GM21390 (cell line): ENCODE measurements at regions not wholly inside any gene's neighbourhood (a gene's known extent, or its start where the extent isn't known, plus 50 kb on each side); places are given as distances from the start of the nearest gene placed in this dataset.
"Not testable (repeated sequence)": the region's sequence is repeated elsewhere in the genome, so short reads cannot be mapped to it uniquely, and the experiment has no call there.

ENCODE experiments used
- ATAC-seq: cut with Tn5 transposase; IDR thresholded peaks from one replicate; pipeline ENCODE4 v1.9.1; 2021; ENCODE audit not compliant: unreplicated experiment

- ATAC-seq, result peak; percentile 96
Observed at GRCh38 chr3:153221748-153222162, 59.7 kb downstream of the RAP2B start.

DNA sequence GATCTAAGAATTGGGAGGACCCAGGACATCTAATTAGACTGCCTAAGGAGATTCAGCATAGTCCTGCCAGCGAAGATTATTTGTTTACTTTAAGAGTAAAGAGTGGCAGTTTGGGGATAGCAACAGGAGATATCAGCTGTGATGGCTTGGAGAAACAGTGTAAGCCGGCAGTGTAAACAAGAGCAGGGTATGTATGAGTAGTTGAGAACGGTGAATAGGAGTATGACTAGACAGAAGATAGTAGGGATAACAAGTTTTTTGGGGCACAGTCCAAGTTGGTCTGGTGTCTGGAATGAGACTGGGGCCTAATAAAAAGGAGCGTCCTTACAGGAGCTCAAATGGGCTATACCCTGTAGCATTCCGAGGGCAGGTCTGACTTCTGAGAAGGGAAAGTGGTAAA, 64.9 kb downstream of the RAP2B start:
- not testable (repeated sequence) for ATAC-seq

GRCh38 chr3:153230427-153230826, 68.4 kb downstream of the RAP2B start:
- ATAC-seq, result not testable (repeated sequence)

- ATAC-seq, result not testable (repeated sequence)
Observed at GRCh38 chr3:153231245-153231644, 69.2 kb downstream of the RAP2B start.

GRCh38 chr3:153232050-153232752, 70.2 kb downstream of the RAP2B start:
- ATAC-seq, result not testable (repeated sequence)

DNA sequence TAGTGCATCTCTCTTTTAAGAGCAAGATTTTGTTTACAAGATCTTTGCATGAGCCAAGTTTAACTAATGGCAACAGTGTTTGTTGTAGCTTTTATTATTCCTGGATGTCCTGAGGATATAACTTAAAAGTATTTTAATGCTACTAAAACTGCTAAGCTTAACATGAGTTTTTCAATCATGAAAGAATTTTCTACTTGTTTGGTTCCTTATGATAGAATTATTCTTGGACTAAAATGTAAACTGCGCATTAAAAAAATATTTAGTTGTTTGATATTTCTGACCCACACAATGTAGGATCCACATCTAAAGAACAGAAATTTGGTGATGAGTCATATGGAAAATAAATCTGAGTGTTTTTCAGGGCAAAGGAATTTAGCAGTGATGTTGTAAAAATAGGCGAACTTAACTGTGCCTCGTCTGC, 70.8 kb downstream of the RAP2B start:
- no peak for ATAC-seq

- ATAC-seq, result no peak
Observed at GRCh38 chr3:153233986-153234385, 72.0 kb downstream of the RAP2B start.

DNA sequence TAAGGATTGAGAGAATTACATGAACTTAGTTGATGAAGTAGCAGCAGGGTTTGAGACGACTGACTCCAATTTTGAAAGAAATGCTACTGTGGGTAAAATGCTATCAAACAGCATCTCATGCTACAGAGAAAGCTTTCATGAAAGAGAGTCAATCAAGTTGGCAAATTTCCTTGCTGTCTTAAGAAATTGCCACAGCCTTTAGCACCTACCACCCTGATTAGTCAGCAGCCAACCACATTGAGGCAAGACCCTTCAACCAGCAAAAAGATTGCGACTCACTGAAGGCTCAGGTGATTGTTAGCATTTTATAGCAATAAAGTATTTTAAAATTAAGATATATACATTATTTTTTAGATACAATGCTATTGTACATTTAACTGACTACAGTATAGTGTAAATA, 80.9 kb downstream of the RAP2B start:
- ATAC-seq, result no peak

DNA sequence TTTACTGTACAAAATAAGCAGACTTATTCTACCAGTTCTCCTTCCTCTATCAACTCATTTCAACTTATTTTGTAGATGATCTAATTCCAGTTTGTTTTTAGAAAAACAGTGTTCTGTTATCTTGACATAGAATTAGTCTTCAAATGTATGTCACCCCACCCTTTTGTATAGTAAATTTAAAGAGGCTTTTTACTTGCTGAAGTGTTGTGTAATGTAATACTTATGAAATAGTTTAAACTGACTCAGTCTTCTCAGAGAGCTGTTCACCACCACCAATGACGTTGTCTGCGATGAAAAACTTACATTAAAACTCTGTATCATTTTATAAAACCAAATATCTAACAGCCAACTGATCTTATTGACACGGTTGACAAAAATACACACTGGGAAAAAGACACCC, 82.9 kb downstream of the RAP2B start:
- no peak for ATAC-seq

DNA sequence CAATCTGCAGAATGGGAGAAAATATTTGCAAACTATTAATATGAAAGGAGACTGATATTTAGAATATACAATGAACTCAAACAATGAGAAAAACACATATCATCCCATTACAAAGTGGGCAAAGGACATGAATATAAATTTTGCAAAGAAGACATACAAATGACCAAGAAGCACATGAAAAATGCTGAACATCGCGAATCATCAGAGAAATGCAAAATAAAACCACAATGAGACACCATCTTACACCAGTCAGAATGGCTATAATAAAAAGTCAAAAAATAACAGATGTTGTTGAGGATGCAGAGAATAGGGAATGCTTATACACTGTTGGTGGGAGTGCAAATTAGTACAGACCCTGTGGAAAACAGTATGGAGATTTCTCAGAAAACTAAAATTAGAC, 83.6 kb downstream of the RAP2B start:
- no peak for ATAC-seq

- ATAC-seq, result no peak
Observed at GRCh38 chr3:153246331-153246730, 84.3 kb downstream of the RAP2B start.

- no peak for ATAC-seq
Observed at GRCh38 chr3:153246806-153247205, 84.8 kb downstream of the RAP2B start.

DNA sequence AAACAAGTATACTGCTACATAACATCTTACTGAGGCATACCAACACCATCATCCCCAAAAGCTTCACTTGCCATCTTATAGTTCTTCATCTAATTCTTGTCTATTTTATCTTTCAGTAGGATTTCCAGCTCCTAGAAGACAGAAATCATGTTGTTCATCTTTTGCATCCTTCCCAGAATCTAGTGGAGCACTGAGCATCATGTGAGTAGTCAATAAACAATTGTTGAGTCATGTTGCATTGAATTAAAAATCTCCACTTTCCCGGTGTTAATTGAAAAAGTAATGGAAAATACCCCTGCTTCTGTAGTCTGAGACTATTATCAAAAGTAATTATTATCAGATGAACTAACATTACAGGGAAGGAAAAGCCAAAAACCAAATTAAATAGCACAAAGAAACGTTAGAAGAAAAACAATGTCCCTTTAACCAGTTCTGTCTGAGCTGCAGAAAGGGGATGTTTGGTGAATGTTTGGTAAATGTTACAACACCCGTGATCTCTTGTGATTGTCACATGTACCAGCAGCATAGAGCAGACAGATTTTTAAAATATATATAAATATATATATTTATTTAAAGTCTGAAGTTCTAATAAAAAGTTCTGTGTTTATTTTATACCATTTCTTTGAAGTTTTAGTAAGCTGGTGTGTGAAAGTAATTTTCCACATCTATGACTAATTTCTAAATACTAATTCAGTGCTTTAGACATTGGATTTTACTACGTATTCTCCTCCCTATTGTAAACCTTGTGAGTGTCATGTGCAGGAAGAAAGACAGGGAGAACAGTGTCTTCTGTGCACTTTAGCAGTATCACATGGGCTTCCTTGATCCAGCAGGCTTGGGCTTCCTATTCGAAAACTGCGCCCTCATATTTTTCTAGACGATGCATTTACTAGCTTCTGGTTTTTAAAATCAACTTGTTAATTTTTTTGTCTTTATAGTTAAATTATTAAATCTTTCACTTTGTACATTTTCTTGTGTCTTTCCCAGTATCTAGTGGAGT, 85.6 kb downstream of the RAP2B start:
- ATAC-seq, result no peak

DNA sequence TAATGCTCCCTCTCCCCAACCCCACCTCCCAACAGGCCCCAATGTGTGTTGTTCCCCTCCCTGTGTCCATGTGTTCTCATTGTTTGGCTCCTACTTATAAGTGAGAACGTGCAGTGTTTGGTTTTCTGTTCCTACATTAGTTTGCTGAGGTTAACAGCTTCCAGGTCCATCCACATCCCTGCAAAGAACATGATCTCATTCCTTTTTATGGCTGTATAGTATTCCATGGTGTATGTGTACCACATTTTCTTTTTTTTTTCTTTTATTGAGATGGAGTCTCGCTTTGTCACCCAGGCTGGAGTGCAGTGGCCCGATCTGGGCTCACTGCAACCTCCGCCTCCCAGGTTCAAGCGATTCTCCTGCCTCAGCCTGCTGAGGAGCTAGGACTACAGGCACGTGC, 86.8 kb downstream of the RAP2B start:
- not testable (repeated sequence) for ATAC-seq

- ATAC-seq, result no peak
Observed at GRCh38 chr3:153249906-153250305, 87.9 kb downstream of the RAP2B start.

DNA sequence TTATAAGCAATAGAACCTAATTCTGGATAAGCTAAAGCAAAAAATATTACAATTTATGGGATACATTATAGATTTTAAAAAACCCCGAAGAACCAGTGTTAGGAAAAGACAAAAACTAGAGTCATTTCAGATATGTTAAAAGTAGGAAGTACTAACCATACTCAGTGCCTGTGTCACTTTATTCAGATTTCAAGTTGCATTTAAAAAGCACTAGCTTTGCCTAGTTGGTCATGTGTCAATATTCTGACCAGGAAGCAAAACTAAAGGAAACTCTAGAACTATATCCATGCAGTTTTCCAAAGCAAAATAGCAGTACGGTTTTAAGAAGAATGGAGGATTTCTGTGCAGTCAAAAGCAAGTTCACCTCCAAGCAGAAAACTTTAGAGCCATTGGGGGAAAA, 88.4 kb downstream of the RAP2B start:
- ATAC-seq, result no peak

DNA sequence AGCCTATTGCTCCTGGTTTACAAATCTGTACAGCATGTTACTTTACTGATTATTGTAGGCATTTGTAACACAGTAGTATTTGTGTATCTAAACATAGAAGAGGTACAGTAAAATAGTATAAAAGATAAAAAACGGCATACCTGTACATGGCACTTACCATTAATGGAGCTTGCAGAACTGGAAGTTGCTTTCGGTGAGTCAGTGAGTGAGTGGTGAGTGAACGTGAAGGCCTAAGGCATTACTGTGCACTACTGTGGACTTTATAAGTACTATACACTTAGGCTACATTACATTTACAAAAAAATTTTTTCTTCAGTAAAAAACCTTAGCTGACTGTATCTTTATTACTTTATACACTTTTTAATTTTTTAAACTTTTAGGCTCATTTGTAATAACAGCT, 90.9 kb downstream of the RAP2B start:
- no peak for ATAC-seq

DNA sequence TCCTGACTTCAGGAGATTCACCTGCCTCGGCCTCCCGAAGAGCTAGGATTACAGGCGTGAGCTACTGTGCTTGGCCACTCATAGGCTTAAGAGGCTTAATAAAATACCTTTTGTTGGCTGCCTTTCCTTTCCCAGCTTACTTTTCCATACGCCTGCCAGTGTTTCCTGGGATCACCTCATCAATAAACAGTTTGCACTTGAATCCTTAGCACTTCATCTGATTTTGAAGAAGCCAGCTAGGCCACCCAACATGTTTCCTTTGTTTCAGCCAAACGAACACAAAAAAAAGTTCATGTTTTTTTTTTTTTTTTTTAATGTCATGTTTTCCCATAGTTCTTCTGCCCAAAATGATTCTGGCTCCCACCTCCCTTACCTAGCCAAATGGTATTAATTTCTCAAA, 92.3 kb downstream of the RAP2B start:
- ATAC-seq, result no peak

DNA sequence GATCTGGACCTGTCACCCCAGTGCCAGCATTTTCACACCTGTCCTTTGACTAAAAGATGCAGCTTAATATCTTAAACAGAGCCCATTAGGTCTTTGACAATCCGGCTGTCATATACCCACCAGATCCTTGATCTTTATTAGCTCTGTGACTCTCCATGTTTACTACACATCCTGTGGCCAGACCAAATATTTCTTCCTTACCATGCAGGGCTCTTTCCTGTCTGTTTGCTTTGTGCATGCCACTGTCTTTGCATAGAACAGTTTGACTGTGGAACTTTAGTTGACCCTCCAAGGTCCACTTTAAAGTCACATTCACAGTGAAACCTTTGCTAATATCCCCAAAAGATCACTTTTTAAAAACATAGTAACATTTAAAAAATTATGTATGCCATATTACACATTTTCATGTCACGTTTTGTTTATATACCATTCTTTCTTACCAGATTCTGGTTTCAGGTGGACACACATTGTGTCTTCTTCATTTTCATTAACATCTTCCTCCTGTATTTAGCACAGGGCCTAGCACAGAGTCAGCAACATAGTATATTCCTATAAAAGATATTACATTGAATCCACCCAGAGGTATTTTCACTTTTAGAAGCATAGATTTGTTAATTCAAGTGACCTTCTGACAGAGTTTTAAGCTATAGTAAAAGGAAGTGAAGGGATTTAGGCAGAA, 95.8 kb downstream of the RAP2B start:
- ATAC-seq, result no peak

- ATAC-seq, result no peak
Observed at GRCh38 chr3:153259956-153260355, 97.9 kb downstream of the RAP2B start.

DNA sequence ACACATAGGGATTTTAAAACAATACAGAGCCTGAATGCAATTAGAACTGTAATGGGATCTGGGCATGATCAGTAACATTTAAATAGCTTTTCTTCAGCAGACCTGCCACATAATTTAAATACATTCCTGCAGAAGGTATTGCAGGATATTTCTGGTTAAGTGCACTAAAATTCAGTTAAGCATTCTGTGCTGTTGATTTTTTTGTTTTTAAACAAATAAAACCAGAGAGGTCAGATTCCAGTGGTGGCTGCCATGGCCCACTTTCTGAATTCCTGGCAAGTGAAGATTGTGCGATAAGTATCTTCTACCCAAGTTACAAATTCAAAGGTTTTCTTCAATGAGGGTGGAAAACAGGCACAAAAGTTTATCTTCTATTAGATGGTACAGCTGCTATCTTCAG, 98.7 kb downstream of the RAP2B start:
- no peak for ATAC-seq
